ENCODE measurements at regions not wholly inside any gene's neighbourhood (a gene's known extent, or its start where the extent isn't known, plus 50 kb on each side); places are given as distances from the start of the nearest gene placed in this dataset.
A peak's percentile ranks its signal among the peaks of the same experiment; 100 is the strongest.

DNA sequence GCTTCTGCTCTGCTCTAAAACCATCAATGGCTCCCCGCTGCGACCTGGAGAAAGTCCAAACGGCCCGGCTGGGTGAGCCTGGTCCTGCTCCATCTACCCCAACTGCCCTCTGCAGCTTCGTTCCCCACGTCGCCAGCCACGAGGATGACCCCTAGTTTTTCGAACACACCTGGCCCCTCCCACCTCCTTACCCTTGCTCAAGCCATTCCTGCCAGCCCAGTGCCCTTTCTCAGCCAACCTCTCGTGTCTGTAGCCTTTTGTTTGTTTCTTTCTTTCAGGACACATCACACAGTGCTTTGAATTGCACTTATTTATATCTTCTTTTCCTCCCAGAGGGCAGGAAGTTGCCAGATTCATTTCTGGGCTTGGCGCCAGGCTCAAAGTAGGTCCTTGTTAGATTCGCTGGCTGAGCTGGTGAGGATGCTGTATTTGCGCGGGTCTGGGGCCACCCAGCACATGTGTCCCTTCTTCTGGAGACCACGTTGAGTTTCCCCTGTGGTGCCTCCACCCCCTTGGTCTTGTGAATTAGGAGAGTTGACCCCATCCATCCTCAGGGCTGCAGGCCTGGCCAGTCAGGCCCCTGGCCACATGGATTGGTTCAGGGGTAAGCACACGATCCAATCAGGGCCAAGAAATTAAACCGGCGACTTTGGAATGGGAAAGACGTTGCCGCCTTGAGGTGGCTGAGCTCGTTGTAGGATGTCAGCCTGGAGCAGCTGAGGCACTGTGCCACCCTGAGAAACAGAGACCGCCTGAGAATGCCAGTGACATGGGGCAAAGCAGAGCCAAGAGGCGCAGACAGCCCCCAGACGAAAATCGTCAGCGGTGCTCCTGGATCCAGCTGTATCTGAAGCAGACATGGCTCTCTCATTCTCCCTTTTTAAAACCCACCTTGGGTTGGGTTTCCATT lies 156.0 kb downstream of the CEBPB start:
- H3K4me3 ChIP-seq (ENCODE audit: low read depth, low read length): no peak overlapping the region
- DNase-seq (ENCODE audit: low read depth): peak; percentile 89
- no peak for TF ChIP-seq CTCF (conservative IDR thresholded peaks at IDR 0.05; ENCODE audit: low read depth, low read length)

GRCh38 chr20:50347284-50348063 lies 156.8 kb downstream of the CEBPB start:
- no peak for TF ChIP-seq CTCF (conservative IDR thresholded peaks at IDR 0.05; ENCODE audit: low read depth, low read length)
- DNase-seq (ENCODE audit: low read depth): no peak
- H3K4me3 ChIP-seq (ENCODE audit: low read depth, low read length): no peak overlapping the region

DNA sequence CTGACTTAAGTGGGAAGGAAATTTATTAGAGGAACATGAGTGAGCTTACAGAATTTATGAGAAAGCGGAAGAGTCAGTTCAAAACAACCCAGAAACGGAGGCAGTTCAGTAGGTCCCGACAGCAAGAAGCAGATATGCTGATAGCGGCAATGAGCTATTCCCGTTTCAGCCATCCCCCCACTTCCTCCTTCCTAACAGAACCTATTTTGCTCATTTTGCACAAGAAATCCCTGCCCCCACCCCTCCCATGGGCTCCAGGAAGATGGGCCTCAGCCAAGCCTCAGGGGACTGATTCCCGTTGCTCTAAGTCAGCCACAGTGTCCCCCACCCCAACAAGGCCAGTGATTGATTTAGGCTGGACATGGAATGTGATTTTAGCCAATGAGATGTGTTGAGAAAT lies 157.5 kb downstream of the CEBPB start:
- no peak for DNase-seq (ENCODE audit: low read depth)
- H3K4me3 ChIP-seq (ENCODE audit: low read depth, low read length): no peak overlapping the region
- no peak for TF ChIP-seq CTCF (conservative IDR thresholded peaks at IDR 0.05; ENCODE audit: low read depth, low read length)

- DNase-seq (ENCODE audit: low read depth): no peak
- no peak for TF ChIP-seq CTCF (conservative IDR thresholded peaks at IDR 0.05; ENCODE audit: low read depth, low read length)
These were observed 159.5 kb upstream of the PTPN1 start for GRCh38 chr20:50350510-50351249.

GRCh38 chr20:50351541-50351940 lies 158.6 kb upstream of the PTPN1 start:
- TF ChIP-seq CTCF (conservative IDR thresholded peaks at IDR 0.05; ENCODE audit: low read depth, low read length): no peak
- DNase-seq (ENCODE audit: low read depth): no peak
- no peak overlapping the region for H3K4me3 ChIP-seq (ENCODE audit: low read depth, low read length)

More at GRCh38 chr20:50350510-50351249, 159.5 kb upstream of the PTPN1 start:
- no peak overlapping the region for H3K4me3 ChIP-seq (ENCODE audit: low read depth, low read length)

DNA sequence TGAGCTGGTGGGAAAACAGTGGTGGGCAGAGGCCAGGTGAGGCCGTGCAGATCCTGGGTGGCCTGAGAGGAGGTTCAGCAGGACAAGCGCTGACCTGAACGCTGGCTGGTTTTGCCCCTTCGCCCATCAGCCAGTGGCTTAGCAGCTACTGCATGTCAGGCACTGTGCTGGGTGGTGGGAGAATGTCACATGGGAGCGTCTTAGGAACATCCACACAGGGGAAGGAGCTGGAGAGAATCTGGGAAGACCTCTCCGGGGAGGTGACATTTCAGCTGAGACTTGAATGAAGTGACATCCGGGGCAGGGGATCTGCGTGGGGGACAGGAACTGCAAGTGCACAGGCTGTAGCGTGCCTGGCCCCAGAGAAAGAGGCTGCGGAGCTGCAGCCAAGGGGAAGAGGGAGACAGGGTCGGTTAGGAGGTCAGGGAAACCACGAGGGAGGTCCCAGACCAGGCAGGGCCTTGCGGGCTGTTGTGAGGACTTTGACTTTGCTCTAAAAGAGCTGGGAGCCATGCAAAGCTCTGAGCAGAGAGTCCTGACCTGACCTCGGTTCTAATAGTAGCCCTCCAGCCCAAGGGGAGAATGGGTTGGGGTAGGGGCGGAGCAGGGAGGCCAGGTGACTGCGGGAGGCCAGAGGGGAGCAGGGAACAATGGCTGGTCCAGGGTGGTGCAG lies 156.8 kb upstream of the PTPN1 start:
- DNase-seq (ENCODE audit: low read depth): no peak
- no peak for TF ChIP-seq CTCF (conservative IDR thresholded peaks at IDR 0.05; ENCODE audit: low read depth, low read length)

More for the DNA sequence above, 156.8 kb upstream of the PTPN1 start:
- no peak overlapping the region for H3K4me3 ChIP-seq (ENCODE audit: low read depth, low read length)

Data from choroid plexus epithelial cell (primary cell).